ENCODE measurements at regions not wholly inside any gene's neighbourhood (a gene's known extent, or its start where the extent isn't known, plus 50 kb on each side); places are given as distances from the start of the nearest gene placed in this dataset.
"Not testable (repeated sequence)": the region's sequence is repeated elsewhere in the genome, so short reads cannot be mapped to it uniquely, and the experiment has no call there.

DNA sequence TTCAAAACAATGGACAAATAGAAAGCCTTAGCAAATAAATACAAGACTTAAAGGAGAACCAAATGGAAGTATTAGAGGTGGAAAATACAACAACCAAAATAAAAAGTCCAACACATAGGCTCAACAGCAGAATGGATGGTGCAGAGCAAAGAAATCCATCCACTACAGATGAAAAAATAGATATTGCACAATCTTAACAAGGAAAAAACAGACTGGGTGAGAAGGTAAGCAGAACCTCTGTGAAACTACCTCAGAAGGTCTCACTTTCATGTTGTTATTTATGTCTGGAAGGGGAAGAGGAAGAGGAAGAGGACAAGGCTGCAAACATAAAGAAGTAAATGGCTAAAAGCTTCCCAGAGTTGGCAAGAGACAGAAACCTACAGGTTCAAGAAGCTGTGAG, 158.7 kb upstream of the NBPF11 start:
- peaks cover 6% of the 10 kb centered on the region for H3K9me3 Mint-ChIP-seq (ENCODE audit: unreplicated experiment)
- peaks cover 10% of the 10 kb centered on the region for H3K4me1 Mint-ChIP-seq (ENCODE audit: insufficient read depth, unreplicated experiment)
- H3K4me3 Mint-ChIP-seq (ENCODE audit: unreplicated experiment): no peak overlapping the region
- DNase-seq (ENCODE audit: unreplicated experiment): no peak
- H3K27me3 Mint-ChIP-seq (ENCODE audit: insufficient read depth, unreplicated experiment): peaks cover 23% of the 10 kb centered on the region
- intact Hi-C loops (cut with micrococcal nuclease): no loop called here
- no peaks in the 10 kb centered on the region for H3K36me3 Mint-ChIP-seq (ENCODE audit: insufficient read depth, unreplicated experiment)
- ChIA-PET CTCF (no interaction called here), POLR2A (interaction anchor here (1.1 kb wide), 1 partner anchor 11 kb away, joined by 6 read pairs; no protein-coding TSS in a partner anchor)
- no peak overlapping the region for H3K27ac Mint-ChIP-seq (ENCODE audit: low read depth, unreplicated experiment)
- no TSS peak for BruUV-seq (replicated peaks)
- TF ChIP-seq, protein P1, sequence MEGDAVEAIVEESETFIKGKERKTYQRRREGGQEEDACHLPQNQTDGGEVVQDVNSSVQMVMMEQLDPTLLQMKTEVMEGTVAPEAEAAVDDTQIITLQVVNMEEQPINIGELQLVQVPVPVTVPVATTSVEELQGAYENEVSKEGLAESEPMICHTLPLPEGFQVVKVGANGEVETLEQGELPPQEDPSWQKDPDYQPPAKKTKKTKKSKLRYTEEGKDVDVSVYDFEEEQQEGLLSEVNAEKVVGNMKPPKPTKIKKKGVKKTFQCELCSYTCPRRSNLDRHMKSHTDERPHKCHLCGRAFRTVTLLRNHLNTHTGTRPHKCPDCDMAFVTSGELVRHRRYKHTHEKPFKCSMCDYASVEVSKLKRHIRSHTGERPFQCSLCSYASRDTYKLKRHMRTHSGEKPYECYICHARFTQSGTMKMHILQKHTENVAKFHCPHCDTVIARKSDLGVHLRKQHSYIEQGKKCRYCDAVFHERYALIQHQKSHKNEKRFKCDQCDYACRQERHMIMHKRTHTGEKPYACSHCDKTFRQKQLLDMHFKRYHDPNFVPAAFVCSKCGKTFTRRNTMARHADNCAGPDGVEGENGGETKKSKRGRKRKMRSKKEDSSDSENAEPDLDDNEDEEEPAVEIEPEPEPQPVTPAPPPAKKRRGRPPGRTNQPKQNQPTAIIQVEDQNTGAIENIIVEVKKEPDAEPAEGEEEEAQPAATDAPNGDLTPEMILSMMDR (IDR thresholded peaks at IDR 0.05; ENCODE audit: unreplicated experiment): no peak

DNA sequence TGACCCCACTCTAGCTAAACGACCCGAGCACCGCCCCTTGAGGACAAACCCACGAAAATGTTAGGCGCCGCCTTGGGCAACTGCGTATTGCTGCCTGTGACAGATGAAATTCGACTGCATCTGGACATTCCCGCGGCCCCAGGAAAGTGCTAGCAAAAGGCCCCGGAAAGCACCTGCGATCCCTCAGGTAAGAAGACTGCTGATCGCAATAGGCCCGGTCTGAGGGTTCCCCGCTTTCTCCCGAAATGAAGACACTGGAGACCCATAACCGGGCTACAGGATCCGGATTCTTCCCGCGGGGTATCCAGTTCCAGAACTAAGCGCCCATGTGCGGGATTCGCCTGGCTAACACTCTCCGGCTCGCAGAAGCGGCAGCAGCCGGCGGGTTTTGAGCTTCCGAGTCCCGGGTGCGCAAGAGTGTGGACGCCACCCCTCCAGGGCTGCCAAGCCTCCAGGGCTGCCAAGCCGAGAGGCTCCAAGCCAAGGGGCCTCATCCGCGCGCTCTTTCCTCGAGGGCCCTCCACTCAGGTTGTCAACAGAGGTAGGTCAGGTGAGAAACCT, 157.9 kb upstream of the NBPF11 start:
- Mint-ChIP-seq H3K4me1 (ENCODE audit: insufficient read depth, unreplicated experiment) (peaks cover 15% of the 10 kb centered on the region), H3K36me3 (ENCODE audit: insufficient read depth, unreplicated experiment) (no peaks in the 10 kb centered on the region), H3K27me3 (ENCODE audit: insufficient read depth, unreplicated experiment) (peaks cover 23% of the 10 kb centered on the region), H3K9me3 (ENCODE audit: unreplicated experiment) (peaks cover 6% of the 10 kb centered on the region), H3K27ac (ENCODE audit: low read depth, unreplicated experiment) (no peak overlapping the region), H3K4me3 (ENCODE audit: unreplicated experiment) (no peak overlapping the region)
- POLR2A ChIA-PET: interaction anchor here (0.6 kb wide), 1 partner anchor 17 kb away, joined by 3 read pairs; no protein-coding TSS in a partner anchor
- no TSS peak for BruUV-seq (replicated peaks)
- CTCF ChIA-PET: no interaction called here
- no peak for DNase-seq (ENCODE audit: unreplicated experiment)
- intact Hi-C loops (cut with micrococcal nuclease): no loop called here
- TF ChIP-seq, protein P1 (IDR thresholded peaks at IDR 0.05; ENCODE audit: unreplicated experiment): no peak

DNA sequence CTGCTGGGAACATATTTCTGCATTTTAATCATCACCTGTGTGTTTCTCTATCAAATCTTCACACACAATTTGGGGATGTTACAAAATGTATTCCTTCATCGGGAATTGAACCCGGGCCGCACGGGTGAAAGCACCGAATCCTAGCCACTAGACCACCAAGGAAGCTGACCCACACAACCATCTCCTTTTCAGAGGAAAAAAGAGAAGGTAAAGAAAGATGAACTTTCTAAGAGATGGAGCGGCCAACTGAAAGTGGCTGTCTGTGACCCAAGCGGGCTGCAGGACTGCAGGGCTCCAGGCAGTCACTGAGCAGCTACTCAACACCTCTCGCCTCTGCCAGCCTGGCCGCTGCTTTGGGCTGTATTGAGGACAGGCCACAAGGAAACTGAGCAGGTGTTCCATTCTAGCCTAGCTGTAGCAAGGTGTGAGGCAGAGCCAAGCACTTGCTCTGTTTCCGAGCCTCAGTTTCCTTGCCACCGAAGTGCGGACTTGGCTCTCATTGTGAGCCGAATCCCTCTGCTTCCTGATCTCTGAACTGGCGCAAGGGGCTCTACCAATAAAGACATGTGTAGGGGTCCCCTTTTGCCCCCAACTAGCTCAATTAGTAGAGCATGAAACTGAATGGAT, 156.9 kb upstream of the NBPF11 start:
- H3K4me1 Mint-ChIP-seq (ENCODE audit: insufficient read depth, unreplicated experiment): peaks cover 18% of the 10 kb centered on the region
- H3K36me3 Mint-ChIP-seq (ENCODE audit: insufficient read depth, unreplicated experiment): no peaks in the 10 kb centered on the region
- peaks cover 23% of the 10 kb centered on the region for H3K27me3 Mint-ChIP-seq (ENCODE audit: insufficient read depth, unreplicated experiment)
- no peak overlapping the region for H3K4me3 Mint-ChIP-seq (ENCODE audit: unreplicated experiment)
- ChIA-PET POLR2A (interaction anchor here (0.6 kb wide), 1 partner anchor 18 kb away, joined by 3 read pairs; no protein-coding TSS in a partner anchor), CTCF (no interaction called here)
- no peak for DNase-seq (ENCODE audit: unreplicated experiment)
- intact Hi-C loops (cut with micrococcal nuclease): no loop called here
- H3K27ac Mint-ChIP-seq (ENCODE audit: low read depth, unreplicated experiment): no peak overlapping the region
- H3K9me3 Mint-ChIP-seq (ENCODE audit: unreplicated experiment): peaks cover 5% of the 10 kb centered on the region
- TF ChIP-seq, protein P1 (IDR thresholded peaks at IDR 0.05; ENCODE audit: unreplicated experiment): no peak
- BruUV-seq (replicated peaks): no TSS peak

DNA sequence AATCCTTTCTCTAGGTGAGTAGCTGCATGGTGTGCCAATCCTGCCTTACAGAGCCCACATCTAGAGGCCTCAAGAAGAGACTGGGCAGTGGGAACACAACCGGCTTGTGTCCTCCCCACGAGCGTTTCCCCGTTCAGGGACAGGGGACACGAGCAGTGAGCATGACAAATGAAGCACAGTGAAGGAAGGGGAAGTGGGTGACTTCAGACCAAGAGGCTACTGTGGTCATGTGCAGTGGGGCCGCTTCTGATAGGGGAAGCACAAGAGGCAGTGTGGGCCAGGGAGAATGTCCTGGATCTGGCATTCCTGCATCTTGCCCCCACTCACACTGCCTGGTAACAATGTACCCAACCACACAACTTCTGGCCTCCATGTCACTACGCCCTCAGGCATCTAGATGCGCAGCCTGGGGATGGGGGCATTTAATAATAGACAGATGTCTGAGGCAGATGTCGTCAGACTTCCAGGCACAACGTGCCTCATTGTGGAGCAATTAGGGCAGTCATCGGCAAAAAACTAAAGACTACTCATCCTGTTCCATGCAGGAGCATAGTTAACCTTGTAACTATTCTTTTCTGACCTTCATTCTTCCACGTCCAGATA, 155.6 kb upstream of the NBPF11 start:
- POLR2A ChIA-PET: no interaction called here

DNA sequence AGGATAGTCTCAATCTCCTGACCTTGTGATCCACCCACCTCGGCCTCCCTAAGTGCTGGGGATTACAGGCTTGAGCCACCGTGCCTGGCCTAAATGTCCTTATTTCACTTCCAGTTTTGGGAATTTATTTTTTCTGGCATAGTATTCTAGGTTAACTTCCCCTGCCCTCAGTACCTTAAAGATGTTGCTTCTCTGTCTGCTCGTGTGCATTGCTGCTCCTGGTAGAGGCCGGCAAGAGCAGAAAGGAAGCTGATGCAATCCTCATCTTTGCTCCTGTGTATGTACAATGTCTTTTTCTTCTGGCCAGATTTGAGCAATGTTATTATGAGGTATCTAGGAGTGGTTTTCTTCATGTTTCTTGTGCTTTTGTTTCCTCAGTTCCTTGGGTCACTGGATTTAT, 152.9 kb upstream of the NBPF11 start:
- H3K27me3 Mint-ChIP-seq (ENCODE audit: insufficient read depth, unreplicated experiment); BruUV-seq (replicated peaks); intact Hi-C loops (cut with micrococcal nuclease); POLR2A ChIA-PET; CTCF ChIA-PET; H3K4me3 Mint-ChIP-seq (ENCODE audit: unreplicated experiment); H3K9me3 Mint-ChIP-seq (ENCODE audit: unreplicated experiment); H3K36me3 Mint-ChIP-seq (ENCODE audit: insufficient read depth, unreplicated experiment): not testable (repeated sequence)
- H3K27ac Mint-ChIP-seq (ENCODE audit: low read depth, unreplicated experiment): peak overlapping the region; percentile 36
- peaks cover 20% of the 10 kb centered on the region for H3K4me1 Mint-ChIP-seq (ENCODE audit: insufficient read depth, unreplicated experiment)
- peak; percentile 44 for DNase-seq (ENCODE audit: unreplicated experiment)

More for the DNA sequence above, 155.6 kb upstream of the NBPF11 start:
- Mint-ChIP-seq H3K27ac (ENCODE audit: low read depth, unreplicated experiment) (no peak overlapping the region), H3K27me3 (ENCODE audit: insufficient read depth, unreplicated experiment) (peaks cover 23% of the 10 kb centered on the region), H3K4me1 (ENCODE audit: insufficient read depth, unreplicated experiment) (peaks cover 20% of the 10 kb centered on the region), H3K9me3 (ENCODE audit: unreplicated experiment) (no peaks in the 10 kb centered on the region), H3K4me3 (ENCODE audit: unreplicated experiment) (no peak overlapping the region), H3K36me3 (ENCODE audit: insufficient read depth, unreplicated experiment) (no peaks in the 10 kb centered on the region)
- intact Hi-C loops (cut with micrococcal nuclease): no loop called here
- no TSS peak for BruUV-seq (replicated peaks)
- DNase-seq (ENCODE audit: unreplicated experiment): no peak
- TF ChIP-seq, protein P1 (IDR thresholded peaks at IDR 0.05; ENCODE audit: unreplicated experiment): no peak
- CTCF ChIA-PET: no interaction called here

DNA sequence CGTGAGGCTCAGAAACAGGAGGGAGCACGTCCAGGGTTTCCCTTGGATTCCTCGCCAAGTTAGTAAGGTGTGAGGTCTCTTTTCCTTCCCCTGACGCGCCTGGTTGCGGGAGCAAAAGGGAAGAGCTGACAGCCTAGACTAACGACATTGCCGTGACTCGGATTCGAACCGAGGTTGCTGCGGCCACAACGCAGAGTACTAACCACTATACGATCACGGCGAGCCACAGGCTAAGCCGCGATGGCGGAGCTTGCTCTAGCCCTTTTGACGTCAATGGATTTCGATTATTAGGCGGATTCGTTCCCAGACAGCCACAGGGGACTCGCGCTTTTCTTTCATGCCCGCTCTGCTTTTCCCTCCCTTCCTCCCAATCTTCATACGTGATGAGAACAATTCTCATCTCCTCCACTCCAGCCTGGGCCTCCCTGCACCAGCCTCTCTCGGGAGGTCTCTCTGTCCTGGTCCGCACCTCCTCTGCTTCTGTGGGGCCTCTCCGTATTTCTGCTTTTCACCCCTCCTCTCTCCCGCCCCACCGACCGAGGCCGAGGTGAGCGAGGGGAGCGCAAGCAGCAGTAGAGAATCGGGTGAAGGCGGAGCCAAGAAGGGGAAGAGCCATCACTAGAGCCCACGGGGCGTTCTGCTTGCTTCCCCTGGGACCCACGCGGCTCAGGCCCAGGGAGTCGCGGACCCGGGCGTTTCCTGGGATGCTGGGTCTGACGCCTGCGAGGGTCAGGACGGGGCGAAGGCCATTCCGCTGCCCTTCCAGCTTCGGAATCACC, 150.7 kb upstream of the NBPF11 start:
- DNase-seq (ENCODE audit: unreplicated experiment); H3K27ac Mint-ChIP-seq (ENCODE audit: low read depth, unreplicated experiment); H3K9me3 Mint-ChIP-seq (ENCODE audit: unreplicated experiment); POLR2A ChIA-PET; H3K36me3 Mint-ChIP-seq (ENCODE audit: insufficient read depth, unreplicated experiment); H3K27me3 Mint-ChIP-seq (ENCODE audit: insufficient read depth, unreplicated experiment); BruUV-seq (replicated peaks); CTCF ChIA-PET; H3K4me3 Mint-ChIP-seq (ENCODE audit: unreplicated experiment); intact Hi-C loops (cut with micrococcal nuclease): not testable (repeated sequence)
- H3K4me1 Mint-ChIP-seq (ENCODE audit: insufficient read depth, unreplicated experiment): peaks cover 20% of the 10 kb centered on the region
